Neural progenitor cell (in vitro differentiated cells): ENCODE measurements at regions not wholly inside any gene's neighbourhood (a gene's known extent, or its start where the extent isn't known, plus 50 kb on each side); places are given as distances from the start of the nearest gene placed in this dataset.

ENCODE experiments used
- EZH2 ChIP-seq: fragments of 200-600 bp; sonication (generic); IDR thresholded peaks from 2 replicates; pipeline ENCODE4 v1.6.1; 2017; ENCODE audit warnings: antibody characterized with exemption, mild to moderate bottlenecking, moderate library complexity
- TF ChIP-seq, protein P1 (sequence below): fragments of 200-600 bp; sonication (generic); IDR thresholded peaks from 2 replicates; pipeline ENCODE4 v1.5.1; 2017; ENCODE audit warnings: antibody characterized with exemption, mild to moderate bottlenecking

GRCh38 chr4:127049526-127049925, 583.2 kb upstream of the INTU start:
- TF ChIP-seq, protein P1, sequence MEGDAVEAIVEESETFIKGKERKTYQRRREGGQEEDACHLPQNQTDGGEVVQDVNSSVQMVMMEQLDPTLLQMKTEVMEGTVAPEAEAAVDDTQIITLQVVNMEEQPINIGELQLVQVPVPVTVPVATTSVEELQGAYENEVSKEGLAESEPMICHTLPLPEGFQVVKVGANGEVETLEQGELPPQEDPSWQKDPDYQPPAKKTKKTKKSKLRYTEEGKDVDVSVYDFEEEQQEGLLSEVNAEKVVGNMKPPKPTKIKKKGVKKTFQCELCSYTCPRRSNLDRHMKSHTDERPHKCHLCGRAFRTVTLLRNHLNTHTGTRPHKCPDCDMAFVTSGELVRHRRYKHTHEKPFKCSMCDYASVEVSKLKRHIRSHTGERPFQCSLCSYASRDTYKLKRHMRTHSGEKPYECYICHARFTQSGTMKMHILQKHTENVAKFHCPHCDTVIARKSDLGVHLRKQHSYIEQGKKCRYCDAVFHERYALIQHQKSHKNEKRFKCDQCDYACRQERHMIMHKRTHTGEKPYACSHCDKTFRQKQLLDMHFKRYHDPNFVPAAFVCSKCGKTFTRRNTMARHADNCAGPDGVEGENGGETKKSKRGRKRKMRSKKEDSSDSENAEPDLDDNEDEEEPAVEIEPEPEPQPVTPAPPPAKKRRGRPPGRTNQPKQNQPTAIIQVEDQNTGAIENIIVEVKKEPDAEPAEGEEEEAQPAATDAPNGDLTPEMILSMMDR = no peak
- no peak for TF ChIP-seq EZH2
